Lung (tissue), 11 donors: ENCODE measurements at regions not wholly inside any gene's neighbourhood (a gene's known extent, or its start where the extent isn't known, plus 50 kb on each side); places are given as distances from the start of the nearest gene placed in this dataset.
A peak's percentile ranks its signal among the peaks of the same experiment; 100 is the strongest.

Source experiments
- ATAC-seq: fragments of 200-7000 bp; cut with Tn5 transposase; one replicate; pipeline ENCODE4 v1.9.1; 2020; ENCODE audit warnings: moderate number of reproducible peaks; ENCODE audit not compliant: insufficient read depth, low FRiP score
- DNase-seq, 3 donors: peaks; one replicate each; pipeline ENCODE4 v3.0.0-alpha.2; 2013 to 2017
- H3K27ac ChIP-seq, 2 donors: one replicate each; pipeline ENCODE4 v1.5.1; 2013; ENCODE audit warnings: mild to moderate bottlenecking in 2 of 2, moderate library complexity in 2 of 2, control low read depth in 1 of 2, inconsistent platforms in 1 of 2, low read depth in 1 of 2, low read length in 1 of 2
- H3K27me3 ChIP-seq, 3 donors: one replicate each; pipeline ENCODE4 v1.5.1; 2013; ENCODE audit warnings: low read length in 2 of 3; ENCODE audit not compliant: control insufficient read depth in 3 of 3, insufficient read depth in 3 of 3
- H3K36me3 ChIP-seq, 4 donors: one replicate each; pipeline ENCODE4 v1.5.1; 2013; ENCODE audit warnings: low read length in 4 of 4, mild to moderate bottlenecking in 1 of 4, moderate library complexity in 1 of 4; ENCODE audit not compliant: control insufficient read depth in 4 of 4, insufficient read depth in 4 of 4
- H3K4me1 ChIP-seq, 5 donors: one replicate each; pipeline ENCODE4 v1.5.1; 2013; ENCODE audit warnings: low read length in 5 of 5, mild to moderate bottlenecking in 2 of 5, moderate library complexity in 1 of 5; ENCODE audit not compliant: control insufficient read depth in 5 of 5, insufficient read depth in 5 of 5
- H3K4me3 ChIP-seq: one replicate; pipeline ENCODE4 v1.5.1; 2013; ENCODE audit warnings: mild to moderate bottlenecking, control low read depth, moderate library complexity
- H3K9ac ChIP-seq, 2 donors: one replicate each; pipeline ENCODE4 v1.5.1; 2013; ENCODE audit warnings: low read length in 2 of 2, control low read depth in 1 of 2; ENCODE audit not compliant: insufficient read depth in 1 of 2
- H3K9me3 ChIP-seq, 4 donors: one replicate each; pipeline ENCODE4 v1.5.1; 2013; ENCODE audit warnings: low read length in 3 of 4, mild to moderate bottlenecking in 1 of 4, moderate library complexity in 1 of 4; ENCODE audit not compliant: control insufficient read depth in 4 of 4, insufficient read depth in 3 of 4
- CTCF ChIP-seq: IDR thresholded peaks from 2 replicates; pipeline ENCODE4 v1.5.1; 2012; ENCODE audit warnings: mild to moderate bottlenecking; ENCODE audit errors: control extremely low read depth, extremely low read depth
- WGBS, 2 donors: extraction: QIAGEN DNeasy Blood & Tissue Kit; methylation state at CpG; one replicate each; pipeline ENCODE4 v1.1.7; 2013; 5-methylcytosine and 5-hydroxymethylcytosine counted together
- donor health status: control.
- donor health status: control.
- donor health status: Bipolar disorder and iron deficiency.
- donor health status: healthy.
- donor health status: DM: yes; HTN: yes; CAD: no.

- Histone ChIP-seq H3K4me3 (no peak overlapping the region), H3K36me3 (no peaks in the 10 kb centered on the region), H3K4me1 (no peaks in the 10 kb centered on the region), H3K27me3 (no peaks in the 10 kb centered on the region), H3K9ac (no peak overlapping the region), H3K9me3 (no peaks in the 10 kb centered on the region), H3K27ac (no peak overlapping the region)
- 63 to 75% methylated on average over 2 of the region's 2 CpGs for WGBS, 2 donors
- ATAC-seq = no peak
- no peak for DNase-seq
- TF ChIP-seq CTCF = no peak
Measured at GRCh38 chr11:97893612-97894011, 1127.1 kb upstream of the CNTN5 start.

- DNase-seq (no peak), ATAC-seq (no peak)
- Histone ChIP-seq H3K27me3 (no peaks in the 10 kb centered on the region), H3K9me3 (no peaks in the 10 kb centered on the region), H3K4me1 (no peaks in the 10 kb centered on the region), H3K36me3 (no peaks in the 10 kb centered on the region), H3K27ac (no peak overlapping the region), H3K9ac (no peak overlapping the region), H3K4me3 (no peak overlapping the region)
- WGBS, 2 donors = 75 to 83% methylated on average over 2 of the region's 2 CpGs
- TF ChIP-seq CTCF = no peak
Measured at GRCh38 chr11:97894978-97895377, 1125.8 kb upstream of the CNTN5 start.

GRCh38 chr11:97895572-97895971 is 1125.2 kb upstream of the CNTN5 start:
- Histone ChIP-seq H3K4me3 (no peak overlapping the region), H3K36me3 (no peaks in the 10 kb centered on the region), H3K4me1 (no peaks in the 10 kb centered on the region), H3K9me3 (no peaks in the 10 kb centered on the region), H3K27me3 (no peaks in the 10 kb centered on the region), H3K27ac (no peak overlapping the region), H3K9ac (no peak overlapping the region)
- DNase-seq = no peak
- ATAC-seq = no peak
- WGBS, 2 donors = 79 to 86% methylated on average over 3 of the region's 3 CpGs
- TF ChIP-seq CTCF = no peak

- no peaks in the 10 kb centered on the region for H3K9me3 ChIP-seq
- TF ChIP-seq CTCF = no peak
- no peaks in the 10 kb centered on the region for H3K36me3 ChIP-seq
- H3K4me3 ChIP-seq = no peak overlapping the region
- DNase-seq (peak in 1 of 3 donors; percentile 3), ATAC-seq (no peak)
- H3K4me1 ChIP-seq = no peaks in the 10 kb centered on the region
- H3K9ac ChIP-seq = no peak overlapping the region
- H3K27ac ChIP-seq = no peak overlapping the region
- 73 to 87% methylated on average over 1 of the region's 1 CpG for WGBS, 2 donors
- peaks cover 0 to 8% (median 5%) of the 10 kb centered on the region in 3 donors for H3K27me3 ChIP-seq
Measured at GRCh38 chr11:97902828-97903227, 1117.9 kb upstream of the CNTN5 start.
